GM18505 (cell line): ENCODE measurements at regions not wholly inside any gene's neighbourhood (a gene's known extent, or its start where the extent isn't known, plus 50 kb on each side); places are given as distances from the start of the nearest gene placed in this dataset.

Experiments
- ATAC-seq: cut with Tn5 transposase; IDR thresholded peaks from one replicate; pipeline ENCODE4 v1.9.1; 2021; ENCODE audit not compliant: unreplicated experiment
- POLR2A ChIP-seq: IDR thresholded peaks from 4 replicates; pipeline ENCODE4 v1.6.1; 2011; ENCODE audit warnings: borderline replicate concordance; ENCODE audit not compliant: insufficient read depth, insufficient read length; ENCODE audit errors: extremely low read depth

GRCh38 chr20:23207826-23208540, 121.9 kb upstream of the CD93 start:
- no peak for ATAC-seq
- TF ChIP-seq POLR2A, result no peak

GRCh38 chr20:23206995-23207394, 120.9 kb upstream of the CD93 start:
- ATAC-seq, result no peak
- no peak for TF ChIP-seq POLR2A

GRCh38 chr20:23206061-23206460, 119.9 kb upstream of the CD93 start:
- no peak for ATAC-seq
- no peak for TF ChIP-seq POLR2A

GRCh38 chr20:23205611-23206041, 119.5 kb upstream of the CD93 start:
- TF ChIP-seq POLR2A, result no peak
- ATAC-seq, result no peak

- no peak for ATAC-seq
- TF ChIP-seq POLR2A, result no peak
These were observed 119.1 kb upstream of the CD93 start for GRCh38 chr20:23205211-23205610.

GRCh38 chr20:23203951-23204730, 118.0 kb upstream of the CD93 start:
- no peak for TF ChIP-seq POLR2A
- ATAC-seq, result no peak

- no peak for ATAC-seq
- TF ChIP-seq POLR2A, result no peak
These were observed 117.2 kb upstream of the CD93 start for GRCh38 chr20:23203310-23203709.

- ATAC-seq, result no peak
- TF ChIP-seq POLR2A, result no peak
These were observed 115.5 kb upstream of the CD93 start for GRCh38 chr20:23201658-23202057.

GRCh38 chr20:23200914-23201313, 114.8 kb upstream of the CD93 start:
- no peak for TF ChIP-seq POLR2A
- ATAC-seq, result no peak

GRCh38 chr20:23200413-23200812, 114.3 kb upstream of the CD93 start:
- no peak for TF ChIP-seq POLR2A
- no peak for ATAC-seq

GRCh38 chr20:23199356-23199755, 113.2 kb upstream of the CD93 start:
- TF ChIP-seq POLR2A, result no peak
- no peak for ATAC-seq

- no peak for ATAC-seq
- TF ChIP-seq POLR2A, result no peak
These were observed 112.7 kb upstream of the CD93 start for GRCh38 chr20:23198815-23199214.

GRCh38 chr20:23197836-23198235, 111.7 kb upstream of the CD93 start:
- TF ChIP-seq POLR2A, result no peak
- ATAC-seq, result no peak

- ATAC-seq, result no peak
- TF ChIP-seq POLR2A, result no peak
These were observed 109.5 kb upstream of the CD93 start for GRCh38 chr20:23195636-23196035.
